K562 (cell line): ENCODE measurements at regions not wholly inside any gene's neighbourhood (a gene's known extent, or its start where the extent isn't known, plus 50 kb on each side); places are given as distances from the start of the nearest gene placed in this dataset.

Experiments used
- ADNP ChIP-seq: fragments of 200-800 bp; sonication (Bioruptor generic); IDR thresholded peaks from 2 replicates; pipeline ENCODE4 v1.6.1; 2016; ENCODE audit warnings: missing genetic modification characterization, missing compliant biosample characterization
- ASH1L ChIP-seq: fragments of 450-650 bp; IDR thresholded peaks from 2 replicates; pipeline ENCODE4 v1.6.1; 2018; ENCODE audit warnings: borderline replicate concordance, mild to moderate bottlenecking, low read depth; ENCODE audit not compliant: partially characterized antibody
- CTCF ChIP-seq, 3 experiments: IDR thresholded peaks in 2 of 3; conservative IDR thresholded peaks in 1 of 3; 2 replicates each; pipeline ENCODE4 v1.5.1; 2011 to 2012; ENCODE audit warnings: low read length in 3 of 3, mild to moderate bottlenecking in 3 of 3, control low read depth in 2 of 3, improper control_type of control experiment in 1 of 3, inconsistent platforms in 1 of 3, low read depth in 1 of 3, mixed read lengths in 1 of 3, moderate library complexity in 1 of 3; ENCODE audit not compliant: insufficient read depth in 2 of 3
- GTF2F1 ChIP-seq: IDR thresholded peaks from 2 replicates; pipeline ENCODE4 v1.6.1; 2011; ENCODE audit warnings: low read depth, low read length, improper control_type of control experiment
- HDAC6 ChIP-seq: IDR thresholded peaks from 2 replicates; pipeline ENCODE4 v1.6.1; 2012; ENCODE audit warnings: low read depth, mild to moderate bottlenecking, control low read depth, inconsistent platforms, low read length, moderate library complexity
- MAX ChIP-seq: sonication (generic); formaldehyde crosslinking; IDR thresholded peaks from 2 replicates; pipeline ENCODE4 v1.9.0; 2022; ENCODE audit warnings: mild to moderate bottlenecking, missing genetic modification reagents
- PHF20 ChIP-seq: fragments of 450-650 bp; IDR thresholded peaks from 2 replicates; pipeline ENCODE4 v1.6.1; 2018; ENCODE audit not compliant: partially characterized antibody
- RBM22 ChIP-seq: fragments of 200-400 bp; formaldehyde crosslinking; IDR thresholded peaks from 2 replicates; pipeline ENCODE4 v1.6.1; 2018; ENCODE audit warnings: low read length, low read depth; ENCODE audit not compliant: poor library complexity, severe bottlenecking
- RCOR1 ChIP-seq, 2 experiments: IDR thresholded peaks; 2 replicates each; pipeline ENCODE4 v1.6.1; 2012; ENCODE audit warnings: low read depth in 2 of 2, low read length in 2 of 2, borderline replicate concordance in 1 of 2, improper control_type of control experiment in 1 of 2
- TCF7L2 ChIP-seq: fragments of 150-350 bp; IDR thresholded peaks from 2 replicates; pipeline ENCODE4 v1.6.1; 2016; ENCODE audit warnings: low read depth, mild to moderate bottlenecking, low read length, moderate library complexity

- TF ChIP-seq RBM22 = no peak
- no peak for TF ChIP-seq MAX (CRISPR knock-in tag)
- TF ChIP-seq PHF20 = no peak
- TF ChIP-seq TCF7L2 = no peak
- TF ChIP-seq HDAC6 = no peak
- no peak for TF ChIP-seq RCOR1 (IDR thresholded peaks at IDR 0.05; ENCODE audit: borderline replicate concordance in 1 of 2, low read depth in 2 of 2, low read length in 2 of 2)
- no peak for TF ChIP-seq ADNP
- no peak for TF ChIP-seq CTCF (IDR thresholded peaks at IDR 0.05 in 2 of 3, conservative IDR thresholded peaks at IDR 0.05 in 1 of 3; ENCODE audit: insufficient read depth in 2 of 3, low read depth in 1 of 3, low read length in 3 of 3)
- no peak for TF ChIP-seq ASH1L
- no peak for TF ChIP-seq GTF2F1
Observed at GRCh38 chr10:10366836-10367235, 650.8 kb upstream of the CELF2 start.
